ENCODE measurements at regions not wholly inside any gene's neighbourhood (a gene's known extent, or its start where the extent isn't known, plus 50 kb on each side); places are given as distances from the start of the nearest gene placed in this dataset.

DNA sequence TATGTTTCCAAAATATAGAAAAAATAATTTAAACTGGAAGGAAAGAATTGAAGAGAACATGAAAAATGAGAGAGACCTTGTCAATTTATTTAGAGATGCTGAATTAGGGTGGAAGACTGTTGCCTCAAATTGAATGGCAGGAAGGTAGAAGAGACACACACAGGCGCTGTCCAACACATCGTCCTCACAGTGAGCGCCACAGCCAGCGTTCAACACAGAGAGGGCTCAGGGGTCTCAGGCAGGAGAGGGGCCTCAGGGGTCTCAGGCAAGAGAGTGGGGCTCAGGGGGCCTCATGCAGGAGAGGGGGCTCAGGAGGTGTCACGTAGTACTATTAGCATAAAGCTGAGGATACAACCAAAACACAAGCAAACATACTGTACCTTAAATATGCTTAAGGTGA is 65.7 kb downstream of the TMEM18 start:
- DNase-seq (ENCODE audit: low read depth), result no peak

DNA sequence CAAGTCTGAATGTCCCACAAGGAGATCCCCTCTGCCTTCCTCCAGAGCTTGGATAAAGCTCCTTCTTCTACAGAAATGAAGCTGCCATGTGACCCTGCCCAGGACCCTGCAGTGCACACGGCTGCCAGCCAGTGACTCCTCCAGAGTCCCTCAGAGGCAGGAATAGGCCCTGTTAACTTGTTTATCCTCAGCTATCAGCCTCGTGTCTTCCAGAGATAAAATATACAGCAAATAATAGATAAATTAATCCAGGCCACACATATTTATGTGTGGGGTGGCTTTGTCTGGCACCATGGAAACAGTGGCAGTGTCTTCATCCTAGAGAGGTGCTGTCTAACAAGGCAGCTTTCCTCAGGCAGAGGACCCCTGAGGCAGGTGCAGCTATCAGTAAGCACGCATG is 66.7 kb downstream of the TMEM18 start:
- no peak for DNase-seq (ENCODE audit: low read depth)

DNA sequence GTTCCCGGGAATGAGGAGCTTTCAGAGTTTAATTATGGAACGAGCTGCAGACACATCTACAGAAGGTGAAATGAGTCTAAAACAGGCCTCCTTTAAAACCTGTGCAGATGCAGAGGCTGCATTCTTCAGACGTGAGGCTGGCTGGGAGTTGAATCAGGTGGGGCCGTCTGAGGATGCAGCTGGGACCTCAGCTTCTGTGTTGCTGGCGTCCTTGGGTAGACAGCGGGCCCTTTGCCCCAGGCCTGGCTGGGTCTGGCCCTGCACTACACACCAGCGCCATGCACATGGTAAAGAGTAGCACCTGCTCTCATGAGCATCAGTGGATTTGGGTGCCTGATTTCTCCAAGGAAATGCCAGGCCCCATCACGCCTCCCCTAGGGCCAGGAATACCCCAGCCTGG is 67.3 kb downstream of the TMEM18 start:
- DNase-seq (ENCODE audit: low read depth), result no peak

DNA sequence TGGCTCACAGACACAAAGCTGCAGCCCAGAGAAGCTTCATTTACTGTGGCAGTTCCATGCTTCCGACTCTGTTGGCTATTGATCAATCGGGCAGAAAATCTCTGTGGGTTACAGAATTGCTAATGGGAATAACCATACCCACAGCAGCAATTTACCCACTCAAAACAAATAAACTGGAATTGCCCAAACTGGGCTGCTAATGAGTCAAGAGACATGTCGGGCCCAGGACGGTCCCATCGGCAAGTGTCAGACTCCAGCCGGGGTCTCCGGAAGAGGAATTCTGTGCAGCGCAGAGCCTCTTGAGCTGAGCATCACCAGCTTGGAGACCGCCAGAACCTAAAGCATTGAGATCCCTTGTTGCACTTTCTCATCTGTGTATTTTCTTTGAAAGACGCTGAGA is 67.8 kb downstream of the TMEM18 start:
- no peak for DNase-seq (ENCODE audit: low read depth)

DNA sequence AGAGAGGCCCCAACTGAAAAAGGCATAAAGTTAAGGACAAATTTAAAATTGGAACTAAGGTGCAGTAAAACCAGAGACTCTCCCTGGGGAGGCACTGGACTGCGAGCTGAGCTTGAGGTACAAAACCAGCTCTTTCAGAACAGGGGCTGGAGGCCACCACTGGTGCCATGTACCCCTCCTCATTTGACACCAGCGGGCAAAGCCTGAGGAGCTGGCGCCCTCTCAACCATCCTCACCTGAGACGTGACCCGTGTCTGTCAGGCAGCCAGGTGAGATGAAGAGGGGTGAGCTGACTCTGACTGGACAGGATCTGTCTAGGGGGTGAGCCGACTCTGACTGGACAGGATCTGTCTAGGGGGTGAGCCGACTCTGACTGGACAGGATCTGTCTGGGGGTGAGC is 68.5 kb downstream of the TMEM18 start:
- DNase-seq (ENCODE audit: low read depth), result no peak

DNA sequence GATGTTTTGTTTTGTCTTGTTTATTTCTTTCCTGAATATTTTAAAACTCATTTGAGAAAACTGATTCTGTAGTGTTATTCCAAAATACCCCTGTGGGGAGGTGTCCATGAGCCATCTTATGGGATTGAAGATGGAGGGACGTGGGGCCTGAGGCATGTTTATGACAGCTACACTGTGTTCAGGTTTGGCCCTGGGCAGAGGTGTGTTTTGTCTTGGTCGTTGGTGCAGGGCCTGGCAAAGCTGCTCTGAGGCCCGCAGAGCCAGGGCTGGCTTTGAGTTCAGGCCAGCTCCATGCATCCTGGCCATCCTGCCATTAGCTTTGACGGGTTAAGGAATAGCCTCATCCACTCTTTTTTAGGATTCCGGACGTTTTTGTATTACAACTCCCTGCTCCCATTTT is 68.9 kb downstream of the TMEM18 start:
- no peak for DNase-seq (ENCODE audit: low read depth)

DNA sequence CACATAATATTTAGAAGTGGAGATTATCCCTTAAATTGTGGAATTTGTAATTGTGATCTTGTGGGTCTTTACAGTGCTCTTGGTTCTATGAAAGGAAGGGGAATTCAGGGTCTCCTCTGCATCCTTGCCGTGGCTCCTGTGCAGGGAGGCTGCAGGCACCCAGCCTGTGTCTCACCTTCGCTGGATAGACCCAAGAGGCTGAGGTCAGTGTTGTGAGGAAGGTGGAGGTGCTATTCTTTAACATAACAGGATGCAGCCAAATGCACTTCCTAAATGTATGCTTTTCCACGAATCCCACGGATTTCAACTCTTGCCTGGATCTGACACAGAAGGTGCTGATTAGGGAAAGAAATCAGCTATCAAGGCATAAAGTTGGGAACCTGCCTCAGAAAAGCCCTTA is 69.5 kb downstream of the TMEM18 start:
- no peak for DNase-seq (ENCODE audit: low read depth)

DNA sequence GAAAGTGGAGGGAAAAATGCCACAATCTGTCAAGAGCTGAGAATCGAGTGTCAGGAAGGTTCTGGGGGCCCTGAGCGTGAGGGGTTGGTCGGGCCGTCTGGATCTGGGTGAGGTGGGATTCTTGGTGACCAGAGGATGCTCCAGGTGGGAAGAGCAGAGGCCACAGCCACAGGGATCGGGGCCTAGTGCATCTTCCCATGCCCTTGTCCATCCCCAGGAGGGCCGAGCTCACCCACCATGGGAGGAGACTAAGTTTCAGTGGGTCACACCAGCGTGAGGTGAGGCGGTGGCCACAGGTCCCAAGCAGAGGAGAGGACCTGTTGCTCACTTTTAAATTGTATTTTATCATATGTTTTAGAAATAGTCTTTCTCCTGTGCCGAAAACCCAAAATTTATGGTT is 70.0 kb downstream of the TMEM18 start:
- no peak for DNase-seq (ENCODE audit: low read depth)

DNA sequence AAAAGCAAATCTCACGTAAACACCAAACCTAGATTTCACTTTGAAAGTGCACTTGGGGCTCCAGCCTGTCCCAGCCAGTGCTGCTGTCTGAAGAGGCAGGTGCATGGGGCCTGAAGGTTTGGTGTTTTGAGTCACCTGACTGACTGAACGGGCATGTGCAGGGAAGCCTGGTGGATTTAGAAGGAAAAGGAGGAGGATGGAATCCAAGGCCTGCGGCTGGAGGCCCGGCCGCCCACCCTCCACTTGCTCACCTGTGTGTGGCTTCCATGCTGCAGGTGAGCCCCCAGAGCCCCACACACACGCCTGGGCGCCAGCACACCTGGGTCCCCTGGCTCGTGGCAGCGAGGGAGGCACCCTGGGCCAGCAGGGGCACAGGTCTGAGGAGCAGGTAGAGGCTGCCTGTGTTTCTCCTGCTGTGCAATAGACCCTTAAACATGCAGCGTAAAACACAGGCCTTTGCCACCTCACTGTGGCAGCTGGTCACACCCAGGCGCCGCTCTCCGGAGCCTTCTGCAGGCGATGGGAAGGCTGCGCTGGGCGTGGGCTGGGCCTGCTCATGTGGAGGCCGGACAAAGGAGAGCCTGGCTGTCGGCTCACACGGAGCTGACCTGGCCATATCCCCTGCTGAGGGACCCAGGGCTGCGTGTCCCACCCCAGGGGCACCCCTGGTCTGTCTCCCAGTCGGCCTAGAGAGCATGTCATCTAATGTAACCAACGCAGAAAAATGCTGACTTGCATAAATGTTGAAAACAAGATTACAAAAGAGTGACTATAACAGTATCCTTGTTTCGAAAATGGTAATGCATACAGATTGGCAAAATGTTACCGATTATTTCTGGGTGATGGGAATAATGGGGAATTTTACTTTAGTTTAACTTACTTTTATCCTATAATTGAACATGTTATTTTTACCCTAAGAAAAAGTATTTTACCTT is 71.3 kb downstream of the TMEM18 start:
- DNase-seq (ENCODE audit: low read depth), result no peak

DNA sequence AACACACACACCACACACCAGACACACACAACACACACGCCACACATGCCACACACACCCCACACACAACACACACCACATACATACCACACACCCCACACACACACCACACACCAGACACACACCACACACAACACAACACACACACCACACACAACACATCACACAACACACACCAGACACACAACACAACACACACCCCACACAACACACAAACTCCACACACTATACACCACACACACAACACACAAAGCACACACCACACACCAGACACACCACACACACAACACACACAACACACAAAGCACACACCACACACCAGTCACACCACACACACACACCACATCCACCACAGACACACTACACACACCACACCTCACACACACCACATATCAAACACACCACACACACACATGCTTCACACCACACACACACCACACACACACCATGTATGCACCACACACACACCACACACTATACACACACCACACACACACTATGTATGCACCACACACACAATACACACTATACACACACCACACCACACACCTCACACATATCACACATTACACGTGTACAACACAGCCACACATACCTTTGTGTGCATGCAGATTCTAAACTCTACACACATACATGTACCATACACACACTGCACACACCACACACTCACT is 72.2 kb downstream of the TMEM18 start:
- DNase-seq (ENCODE audit: low read depth), result no peak

DNA sequence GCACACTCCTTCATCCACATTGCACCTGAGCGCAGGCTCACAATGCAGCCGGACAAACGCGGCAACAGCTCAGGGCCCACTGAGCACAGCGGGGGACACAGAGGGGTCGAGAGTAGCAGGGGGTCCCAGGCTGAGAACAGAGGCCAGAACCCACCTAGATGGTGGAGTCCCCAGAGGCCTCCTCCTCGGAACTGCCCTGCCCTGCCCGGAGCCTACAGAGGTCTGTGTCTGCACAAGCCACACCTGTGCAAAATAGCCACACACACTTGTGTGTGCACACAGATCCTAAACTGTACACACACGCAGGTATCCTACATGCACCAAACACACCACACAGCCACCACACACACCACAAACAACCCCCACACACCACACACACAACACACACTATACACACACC is 72.8 kb downstream of the TMEM18 start:
- DNase-seq (ENCODE audit: low read depth), result no peak

DNA sequence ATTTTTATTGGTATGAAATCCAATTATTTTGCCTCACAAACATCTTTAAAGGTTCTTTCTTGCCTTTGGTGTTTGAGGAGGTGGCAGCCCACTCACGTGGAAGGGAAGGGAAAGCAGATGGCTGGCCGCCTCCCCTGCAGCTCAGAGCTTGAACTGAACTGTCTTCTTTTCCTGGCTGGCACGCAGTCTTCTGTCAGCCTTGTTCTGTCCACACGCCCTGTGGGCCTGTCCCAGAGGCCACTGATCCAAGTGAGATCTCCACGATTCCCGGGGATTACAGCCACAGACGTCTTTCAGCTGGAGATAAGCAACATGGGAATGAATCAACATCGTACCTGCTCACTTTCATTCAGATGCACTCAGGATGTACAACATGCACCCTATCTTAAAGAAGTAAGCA is 73.3 kb downstream of the TMEM18 start:
- DNase-seq (ENCODE audit: low read depth), result no peak

DNA sequence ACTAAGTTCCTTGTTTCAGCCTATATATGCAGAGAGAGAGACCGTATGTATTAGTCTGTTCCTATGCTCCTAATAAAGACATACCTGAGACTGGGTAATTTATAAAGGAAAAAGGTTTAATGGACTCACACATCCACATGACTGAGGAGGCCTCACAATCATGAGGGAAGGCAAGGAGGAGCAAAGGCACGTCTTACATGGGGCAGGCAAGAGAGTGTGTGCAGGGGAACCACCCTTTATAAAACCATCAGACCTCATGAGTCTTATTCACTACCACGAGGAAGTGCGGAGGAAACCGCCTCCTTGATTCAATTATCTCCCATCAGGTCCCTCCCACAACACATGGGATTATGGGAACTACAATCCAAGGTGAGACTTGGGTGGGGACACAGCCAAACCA is 73.8 kb downstream of the TMEM18 start:
- no peak for DNase-seq (ENCODE audit: low read depth)

DNA sequence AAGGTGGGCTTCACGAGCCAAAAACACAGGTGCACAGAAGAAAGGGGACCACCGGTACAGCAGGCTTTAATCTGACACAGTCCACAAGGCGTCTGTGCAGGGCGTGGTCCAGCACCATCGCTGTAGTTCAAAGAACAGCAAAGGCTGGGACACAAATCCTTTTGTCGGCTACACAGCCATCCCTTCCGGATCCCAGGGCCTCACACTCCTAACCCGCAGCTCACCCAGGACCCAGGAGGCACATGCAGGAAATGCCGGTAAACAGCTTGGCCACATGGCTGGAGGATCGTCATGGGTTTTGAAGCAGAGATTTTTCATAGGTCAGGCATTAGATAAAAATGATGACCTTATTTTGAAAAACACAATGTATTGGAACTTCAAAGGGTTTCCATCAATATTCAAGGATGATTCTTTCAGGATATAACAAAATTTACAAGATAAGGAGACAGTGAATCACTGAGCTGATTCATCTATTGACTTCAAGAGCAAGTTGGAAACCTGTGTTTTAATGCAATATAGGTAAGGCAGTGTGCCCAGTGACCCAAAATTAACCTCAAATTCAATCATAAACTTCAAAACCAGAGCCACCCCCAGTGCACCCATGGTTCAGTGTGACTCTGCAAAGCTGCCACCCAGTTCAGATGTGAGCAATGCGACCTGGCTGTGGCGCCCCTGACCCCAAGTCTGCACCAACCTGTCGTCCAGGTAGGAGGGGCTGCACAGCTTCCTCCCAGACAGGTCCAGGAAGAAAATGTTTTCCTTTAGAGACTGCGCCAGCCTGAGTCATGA is 74.4 kb downstream of the TMEM18 start:
- DNase-seq (ENCODE audit: low read depth), result no peak

DNA sequence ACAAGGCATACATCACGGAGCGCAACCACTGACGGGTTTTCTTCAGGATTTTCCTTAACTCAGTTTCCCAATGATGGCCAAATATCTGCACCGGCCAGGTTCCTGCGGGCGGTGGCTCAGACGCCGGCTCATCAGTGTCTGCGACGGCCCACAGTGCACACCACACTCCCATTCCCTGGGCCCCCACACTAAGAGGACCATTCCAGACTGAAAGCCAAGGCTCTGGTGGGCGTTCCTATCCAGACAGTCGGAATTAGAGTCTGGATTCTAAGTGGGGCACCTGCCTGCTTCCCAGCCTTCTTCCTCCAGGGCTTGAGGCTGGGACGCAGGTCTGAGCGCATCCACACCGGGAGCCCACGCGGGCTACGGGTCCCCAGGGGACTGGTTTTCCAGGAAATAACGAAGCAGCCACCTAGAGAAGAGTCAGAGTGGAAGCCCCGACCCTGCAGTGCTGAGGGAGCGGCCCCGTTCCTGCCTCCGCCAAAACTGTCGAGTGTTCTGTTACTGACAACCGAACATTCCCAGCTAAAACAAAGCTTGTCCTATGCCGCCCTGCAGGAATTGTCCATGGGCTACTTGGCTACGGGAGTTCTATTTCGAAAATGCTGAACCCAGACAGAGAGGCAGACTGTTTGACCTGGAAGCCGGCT is 75.3 kb downstream of the TMEM18 start:
- no peak for DNase-seq (ENCODE audit: low read depth)

DNA sequence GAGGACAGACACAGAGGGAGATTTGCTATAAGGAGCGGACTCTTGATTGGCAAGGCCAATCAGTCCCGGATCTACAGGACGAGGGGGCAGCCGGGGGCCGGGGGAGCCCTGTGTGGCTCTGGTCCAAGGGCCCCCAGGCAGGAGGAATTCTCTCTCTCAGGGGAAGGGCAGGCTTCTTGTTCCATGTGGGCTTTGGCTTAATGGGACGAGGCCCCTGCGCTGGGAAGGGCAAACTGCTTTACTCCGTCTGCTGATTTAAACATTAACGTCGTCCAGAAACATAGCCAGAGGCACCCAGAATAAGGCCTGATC is 75.9 kb downstream of the TMEM18 start:
- DNase-seq (ENCODE audit: low read depth), result no peak

DNA sequence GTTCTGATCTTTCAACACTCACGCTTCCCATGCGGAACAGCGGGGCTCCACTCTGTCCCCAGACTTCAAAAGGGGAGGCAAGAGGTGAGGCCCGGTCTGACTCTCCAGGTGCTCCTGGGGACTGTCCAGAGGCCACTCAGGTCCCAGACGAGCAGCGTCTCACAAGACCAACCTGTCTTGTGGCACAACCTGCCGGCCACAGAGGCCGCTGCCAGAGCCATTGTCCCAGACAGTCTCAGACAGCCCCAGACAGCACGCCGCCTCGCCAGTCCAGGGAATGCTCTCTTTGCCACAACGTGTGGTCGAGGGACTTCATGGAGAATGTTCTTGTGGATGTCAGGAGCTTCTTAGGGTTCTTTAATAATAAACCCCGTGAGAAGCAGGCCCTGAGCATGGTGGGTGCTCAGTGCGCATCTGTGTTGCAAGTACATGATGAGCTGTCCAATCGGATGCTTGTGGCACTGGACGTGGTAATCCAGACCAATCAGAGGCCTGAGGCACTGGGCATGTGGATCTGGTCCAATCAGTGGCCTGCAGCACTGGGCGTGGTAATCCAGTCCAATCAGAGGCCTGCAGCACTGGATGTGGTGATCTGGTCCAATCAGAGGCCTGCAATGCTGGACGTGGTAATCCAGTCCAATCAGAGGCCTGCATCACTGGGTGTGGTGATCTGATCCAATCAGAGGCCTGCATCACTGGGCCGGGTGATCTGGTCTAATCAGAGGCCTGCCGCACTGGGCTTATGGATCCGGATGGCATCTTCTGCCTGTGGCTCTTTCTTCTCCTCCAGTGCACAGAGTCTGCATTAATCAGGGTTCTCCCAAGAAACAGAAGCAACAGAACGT is 76.4 kb downstream of the TMEM18 start:
- DNase-seq (ENCODE audit: low read depth), result no peak

DNA sequence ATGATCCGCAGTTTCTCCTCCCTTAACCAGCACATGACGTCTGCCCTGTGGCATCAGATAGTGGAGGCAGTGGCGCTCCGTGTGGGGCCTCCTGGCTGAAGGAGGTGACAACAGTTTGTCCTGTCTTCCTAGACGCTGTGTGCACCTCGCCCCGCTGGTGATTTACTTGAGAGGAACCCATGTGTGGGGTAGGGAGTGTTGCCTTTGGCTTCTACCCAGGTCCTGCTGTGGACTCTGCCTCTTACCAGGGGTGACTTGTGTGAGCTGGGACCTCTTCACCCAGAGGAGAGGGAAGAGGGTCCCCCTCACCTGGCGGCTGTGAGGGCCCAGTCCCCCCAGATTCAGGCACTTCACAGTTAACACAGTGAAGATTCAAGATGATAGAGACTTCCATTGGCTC is 77.6 kb downstream of the TMEM18 start:
- DNase-seq (ENCODE audit: low read depth), result no peak

DNA sequence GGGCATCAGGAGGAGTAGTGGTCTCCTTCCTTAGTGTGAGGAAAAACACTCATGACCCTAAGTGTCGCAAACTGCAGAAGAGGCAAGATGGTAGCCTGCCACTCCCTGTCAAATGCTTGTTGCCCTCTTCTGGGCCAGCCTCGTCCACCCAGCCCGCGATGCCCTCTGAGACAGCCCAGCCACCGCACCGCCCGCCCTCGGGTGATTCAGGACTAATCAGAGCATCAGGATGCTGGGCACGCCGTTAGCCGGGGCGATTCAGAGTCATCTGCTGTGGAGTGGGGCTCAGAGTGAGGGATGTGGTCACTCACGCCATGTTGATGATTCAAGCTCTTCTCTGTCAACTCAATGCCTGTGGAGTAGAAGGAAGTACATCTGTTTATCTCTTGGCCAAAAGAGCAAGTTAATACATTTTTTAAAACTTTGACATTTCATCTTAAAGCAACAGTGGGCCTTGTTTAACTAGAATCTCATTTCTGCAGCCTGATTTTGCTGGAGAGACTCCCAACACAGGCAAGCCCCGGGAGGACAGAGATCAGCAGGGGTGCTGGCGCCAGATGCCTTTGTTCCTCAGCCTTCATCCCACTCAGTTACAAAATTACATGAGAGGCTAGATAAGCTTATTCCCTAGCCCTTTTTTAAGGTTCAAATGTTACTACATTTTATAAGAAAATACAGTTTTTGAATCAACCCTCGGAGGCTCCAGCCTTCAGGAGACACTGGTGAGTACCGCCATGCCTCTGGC is 79.0 kb downstream of the TMEM18 start:
- no peak for DNase-seq (ENCODE audit: low read depth)

DNA sequence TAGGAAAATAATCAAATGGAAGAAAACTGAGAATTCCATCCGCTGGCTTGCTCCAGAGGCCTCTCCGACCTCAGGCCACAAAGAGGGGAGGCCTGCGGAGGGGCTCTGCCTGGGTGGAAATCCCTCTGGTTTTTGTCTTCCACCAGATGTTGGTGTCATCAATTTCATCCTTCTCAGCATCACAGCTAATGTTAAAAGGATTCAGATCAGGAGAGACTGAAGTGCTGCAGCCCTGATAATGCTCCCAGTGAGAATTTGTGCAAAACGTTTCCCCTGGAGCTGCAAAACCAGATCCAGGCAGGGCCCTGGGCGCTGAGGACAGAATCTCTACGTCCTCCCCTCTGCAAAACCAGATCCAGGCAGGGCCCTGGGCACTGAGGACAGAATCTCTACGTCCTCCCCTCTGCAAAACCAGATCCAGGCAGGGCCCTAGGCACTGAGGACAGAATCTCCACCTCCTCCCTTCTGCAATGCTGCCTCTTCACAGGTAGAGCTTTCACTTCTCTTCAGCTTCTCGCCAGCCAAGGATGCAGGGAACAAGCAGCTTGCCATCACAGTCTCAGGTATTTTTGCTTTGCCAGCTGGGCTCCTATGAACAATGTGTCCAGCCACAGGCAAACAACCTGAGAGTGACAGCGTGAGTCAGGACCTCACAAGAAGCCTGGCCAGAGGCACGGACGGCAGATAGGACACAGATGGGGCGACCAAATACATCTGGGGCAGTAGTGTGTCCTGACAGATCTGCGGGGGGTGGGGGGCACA is 81.2 kb downstream of the TMEM18 start:
- DNase-seq (ENCODE audit: low read depth), result no peak
